ENCODE measurements at regions not wholly inside any gene's neighbourhood (a gene's known extent, or its start where the extent isn't known, plus 50 kb on each side); places are given as distances from the start of the nearest gene placed in this dataset.

DNA sequence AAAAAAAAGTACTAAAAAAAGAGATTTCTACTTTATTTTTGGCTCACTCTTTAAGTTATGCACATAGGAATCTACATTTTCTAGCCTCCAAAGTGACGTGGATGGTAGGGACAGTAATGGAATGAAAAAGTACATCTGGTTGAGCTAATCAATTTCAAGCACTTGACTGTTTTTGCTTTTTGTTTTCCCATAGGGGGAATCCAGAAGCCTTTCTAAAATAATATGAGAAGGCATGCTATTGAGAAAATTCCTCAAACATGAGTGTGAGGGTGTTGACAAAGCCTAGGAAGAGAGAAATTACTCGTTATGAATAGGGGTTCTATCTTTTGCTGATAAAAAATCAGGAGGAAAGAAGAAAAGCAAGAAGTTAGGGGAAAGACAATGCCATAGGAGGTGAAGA, 242.5 kb upstream of the PUDP start:
- no peak overlapping the region for H3K27ac Mint-ChIP-seq
- ChIA-PET POLR2A (no interaction called here), CTCF (no interaction called here)
- ATAC-seq (no peak), DNase-seq (no peak)
- TF ChIP-seq, protein P1, sequence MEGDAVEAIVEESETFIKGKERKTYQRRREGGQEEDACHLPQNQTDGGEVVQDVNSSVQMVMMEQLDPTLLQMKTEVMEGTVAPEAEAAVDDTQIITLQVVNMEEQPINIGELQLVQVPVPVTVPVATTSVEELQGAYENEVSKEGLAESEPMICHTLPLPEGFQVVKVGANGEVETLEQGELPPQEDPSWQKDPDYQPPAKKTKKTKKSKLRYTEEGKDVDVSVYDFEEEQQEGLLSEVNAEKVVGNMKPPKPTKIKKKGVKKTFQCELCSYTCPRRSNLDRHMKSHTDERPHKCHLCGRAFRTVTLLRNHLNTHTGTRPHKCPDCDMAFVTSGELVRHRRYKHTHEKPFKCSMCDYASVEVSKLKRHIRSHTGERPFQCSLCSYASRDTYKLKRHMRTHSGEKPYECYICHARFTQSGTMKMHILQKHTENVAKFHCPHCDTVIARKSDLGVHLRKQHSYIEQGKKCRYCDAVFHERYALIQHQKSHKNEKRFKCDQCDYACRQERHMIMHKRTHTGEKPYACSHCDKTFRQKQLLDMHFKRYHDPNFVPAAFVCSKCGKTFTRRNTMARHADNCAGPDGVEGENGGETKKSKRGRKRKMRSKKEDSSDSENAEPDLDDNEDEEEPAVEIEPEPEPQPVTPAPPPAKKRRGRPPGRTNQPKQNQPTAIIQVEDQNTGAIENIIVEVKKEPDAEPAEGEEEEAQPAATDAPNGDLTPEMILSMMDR (IDR thresholded peaks at IDR 0.05): no peak
- no peaks in the 10 kb centered on the region for H3K9me3 Mint-ChIP-seq
- no peaks in the 10 kb centered on the region for H3K36me3 Mint-ChIP-seq (ENCODE audit: low read depth)
- intact Hi-C loops (cut with micrococcal nuclease): no loop called here
- no peaks in the 10 kb centered on the region for H3K4me1 Mint-ChIP-seq (ENCODE audit: low read depth)
- H3K27me3 Mint-ChIP-seq: no peaks in the 10 kb centered on the region
- H3K4me3 Mint-ChIP-seq: no peak overlapping the region

DNA sequence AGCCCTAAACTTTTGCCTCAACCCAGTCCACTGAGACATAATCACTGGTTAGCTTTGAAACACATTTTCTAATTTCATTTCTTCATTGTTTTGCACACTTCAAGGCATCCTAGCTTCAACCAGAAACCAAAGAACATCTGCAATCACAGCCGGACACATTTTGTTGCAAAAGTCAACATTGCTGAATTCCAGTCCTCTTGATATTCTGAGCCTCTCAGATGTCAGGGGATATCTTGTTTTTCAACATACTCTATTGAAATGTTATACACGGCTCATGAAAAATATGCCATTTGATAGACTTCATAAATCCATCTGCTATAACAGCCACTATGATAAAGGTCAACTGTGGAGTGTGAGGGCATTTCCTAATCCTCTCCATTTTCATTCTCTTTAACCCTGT, 241.6 kb upstream of the PUDP start:
- DNase-seq (no peak), ATAC-seq (no peak)
- H3K4me3 Mint-ChIP-seq: no peak overlapping the region
- POLR2A ChIA-PET: no interaction called here
- no peaks in the 10 kb centered on the region for H3K9me3 Mint-ChIP-seq
- no peak overlapping the region for H3K27ac Mint-ChIP-seq
- H3K36me3 Mint-ChIP-seq (ENCODE audit: low read depth): no peaks in the 10 kb centered on the region
- CTCF ChIA-PET: no interaction called here
- no peaks in the 10 kb centered on the region for H3K4me1 Mint-ChIP-seq (ENCODE audit: low read depth)
- intact Hi-C loops (cut with micrococcal nuclease): no loop called here
- no peaks in the 10 kb centered on the region for H3K27me3 Mint-ChIP-seq
- TF ChIP-seq, protein P1 (IDR thresholded peaks at IDR 0.05): no peak

DNA sequence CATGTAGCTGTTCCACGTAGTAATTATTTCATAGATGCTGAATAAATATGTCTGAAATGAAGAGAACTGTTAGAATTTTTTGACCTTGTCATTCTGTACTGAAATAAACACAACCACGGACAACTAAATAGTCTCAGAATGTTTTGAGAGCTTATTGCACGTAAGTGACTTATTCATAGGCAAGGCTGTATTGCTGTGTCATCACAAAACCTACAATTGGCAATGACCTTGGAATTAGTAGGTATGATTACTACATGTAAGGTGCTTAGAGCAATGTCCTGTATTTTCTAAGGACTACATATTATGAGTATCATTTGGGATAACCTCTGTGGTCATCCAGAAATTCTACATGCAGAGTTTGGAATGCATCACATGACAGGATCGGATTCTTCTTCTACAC, 237.2 kb upstream of the PUDP start:
- H3K27me3 Mint-ChIP-seq: no peaks in the 10 kb centered on the region
- no peaks in the 10 kb centered on the region for H3K9me3 Mint-ChIP-seq
- ATAC-seq (no peak), DNase-seq (no peak)
- H3K36me3 Mint-ChIP-seq (ENCODE audit: low read depth): no peaks in the 10 kb centered on the region
- ChIA-PET POLR2A (no interaction called here), CTCF (no interaction called here)
- intact Hi-C loops (cut with micrococcal nuclease): no loop called here
- H3K4me3 Mint-ChIP-seq: no peak overlapping the region
- no peaks in the 10 kb centered on the region for H3K4me1 Mint-ChIP-seq (ENCODE audit: low read depth)
- TF ChIP-seq, protein P1 (IDR thresholded peaks at IDR 0.05): no peak
- no peak overlapping the region for H3K27ac Mint-ChIP-seq

DNA sequence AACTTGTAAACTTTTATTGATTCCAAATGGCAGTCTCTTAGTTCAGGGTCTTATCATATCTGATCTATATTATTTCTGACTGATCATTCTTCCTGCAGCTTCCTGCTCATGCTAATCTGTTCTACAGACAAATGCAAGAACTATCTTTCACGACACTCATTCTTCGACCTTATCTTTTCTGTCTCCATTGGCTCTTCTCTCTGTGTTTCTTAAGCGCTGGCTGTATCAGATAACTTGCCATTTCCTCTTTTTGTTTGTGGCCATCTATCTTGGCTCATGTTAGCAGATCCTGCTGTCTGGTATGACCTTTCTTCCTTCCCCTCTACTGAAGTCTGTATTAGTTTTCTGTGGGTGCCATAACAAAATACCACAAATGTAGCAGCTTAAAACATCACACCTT, 230.5 kb upstream of the PUDP start:
- TF ChIP-seq, protein P1 (IDR thresholded peaks at IDR 0.05): no peak
- Mint-ChIP-seq H3K27me3 (no peaks in the 10 kb centered on the region), H3K36me3 (ENCODE audit: low read depth) (no peaks in the 10 kb centered on the region), H3K9me3 (peaks cover 10% of the 10 kb centered on the region), H3K4me1 (ENCODE audit: low read depth) (no peaks in the 10 kb centered on the region), H3K4me3 (no peak overlapping the region), H3K27ac (no peak overlapping the region)
- intact Hi-C loops (cut with micrococcal nuclease): no loop called here
- ChIA-PET POLR2A (no interaction called here), CTCF (no interaction called here)
- ATAC-seq: no peak
- DNase-seq: no peak

DNA sequence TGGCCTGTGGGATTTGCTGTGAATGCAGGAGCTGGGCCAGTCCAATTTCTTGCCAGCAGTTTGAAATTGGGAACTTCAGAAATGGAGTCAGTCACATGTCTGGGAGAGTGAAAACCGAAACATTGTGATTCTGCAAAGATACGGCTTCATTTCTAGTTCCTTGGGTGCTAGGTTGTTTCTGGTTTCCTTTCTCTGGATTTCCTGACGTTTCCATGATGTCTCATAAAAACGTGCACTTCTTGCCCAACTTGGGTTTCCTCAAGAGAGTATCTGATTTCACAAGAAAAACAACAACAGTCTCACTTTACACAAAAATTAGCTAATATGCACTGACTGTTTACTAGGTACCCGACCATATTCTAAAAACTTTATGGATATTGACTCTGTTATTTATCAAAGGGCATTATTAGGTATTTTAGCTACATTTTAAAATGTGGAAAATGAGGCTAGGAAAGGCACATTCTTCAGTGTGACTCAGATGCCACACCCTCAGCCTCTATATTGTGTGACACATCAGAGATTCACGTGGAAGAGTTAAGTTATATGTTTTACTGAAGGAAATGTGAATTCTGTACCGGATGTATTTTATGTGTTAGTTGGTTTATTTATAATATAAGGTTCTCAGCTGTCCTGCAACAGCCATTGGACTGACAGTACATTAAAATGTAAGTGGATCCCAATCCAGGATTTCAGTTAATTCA, 225.0 kb upstream of the PUDP start:
- Mint-ChIP-seq H3K27ac (no peak overlapping the region), H3K4me1 (ENCODE audit: low read depth) (no peaks in the 10 kb centered on the region), H3K27me3 (no peaks in the 10 kb centered on the region), H3K9me3 (peaks cover 11% of the 10 kb centered on the region), H3K36me3 (ENCODE audit: low read depth) (no peaks in the 10 kb centered on the region), H3K4me3 (no peak overlapping the region)
- TF ChIP-seq, protein P1 (IDR thresholded peaks at IDR 0.05): no peak
- DNase-seq: no peak
- ATAC-seq: no peak
- ChIA-PET CTCF (no interaction called here), POLR2A (no interaction called here)
- intact Hi-C loops (cut with micrococcal nuclease): no loop called here

Data from activated CD8-positive, alpha-beta T cell treated with anti-CD3 and anti-CD28 coated beads for 36 hours (primary cell).